Loucy (cell line): ENCODE measurements at regions not wholly inside any gene's neighbourhood (a gene's known extent, or its start where the extent isn't known, plus 50 kb on each side); places are given as distances from the start of the nearest gene placed in this dataset.

Source experiments
- H2AFZ ChIP-seq: fragments of 200-600 bp; sonication (generic); 2 replicates; pipeline ENCODE4 v1.6.0; 2016; ENCODE audit warnings: antibody characterized with exemption, mild to moderate bottlenecking, low read length, moderate library complexity
- H3F3A ChIP-seq: fragments of 200-600 bp; 2 replicates; pipeline ENCODE4 v1.6.0; 2016; ENCODE audit warnings: antibody characterized with exemption, low read depth, mild to moderate bottlenecking
- H3K27me3 ChIP-seq: fragments of 200-600 bp; sonication (generic); 2 replicates; pipeline ENCODE4 v1.6.1; 2014; ENCODE audit warnings: low read length, mild to moderate bottlenecking; ENCODE audit not compliant: insufficient read depth, poor library complexity, severe bottlenecking
- H3K36me3 ChIP-seq: fragments of 200-600 bp; sonication (generic); 2 replicates; pipeline ENCODE4 v1.6.1; 2016; ENCODE audit warnings: low read length; ENCODE audit not compliant: insufficient read depth
- H3K4me1 ChIP-seq: fragments of 200-600 bp; sonication (generic); 2 replicates; pipeline ENCODE4 v1.5.1; 2014; ENCODE audit warnings: low read length, mild to moderate bottlenecking; ENCODE audit not compliant: insufficient read depth, poor library complexity, severe bottlenecking
- H3K4me2 ChIP-seq: fragments of 200-600 bp; sonication (generic); 2 replicates; pipeline ENCODE4 v1.6.0; 2014; ENCODE audit warnings: antibody characterized with exemption, low read length, low read depth, mild to moderate bottlenecking; ENCODE audit not compliant: poor library complexity, severe bottlenecking
- H3K4me3 ChIP-seq: fragments of 200-600 bp; sonication (generic); 2 replicates; pipeline ENCODE4 v1.5.1; 2014; ENCODE audit warnings: low read length, mild to moderate bottlenecking, mixed read lengths; ENCODE audit not compliant: poor library complexity, severe bottlenecking
- H3K79me2 ChIP-seq: fragments of 200-600 bp; sonication (generic); 2 replicates; pipeline ENCODE4 v1.6.1; 2014; ENCODE audit warnings: low read length; ENCODE audit not compliant: insufficient read depth
- H3K9ac ChIP-seq: fragments of 200-600 bp; sonication (generic); 2 replicates; pipeline ENCODE4 v1.6.0; 2014; ENCODE audit warnings: mild to moderate bottlenecking, low read depth, low read length, moderate library complexity; ENCODE audit not compliant: poor library complexity, severe bottlenecking
- H3K9me2 ChIP-seq: fragments of 200-600 bp; sonication (generic); replicated peaks from 2 replicates; pipeline ENCODE4 v1.6.1; 2016; ENCODE audit warnings: low read depth, low read length, mixed read lengths
- H3K9me3 ChIP-seq: fragments of 200-600 bp; sonication (generic); 2 replicates; pipeline ENCODE4 v1.6.1; 2014; ENCODE audit warnings: mild to moderate bottlenecking, antibody characterized with exemption, low read length, low read depth; ENCODE audit not compliant: insufficient read depth
- H4K20me1 ChIP-seq: fragments of 200-600 bp; sonication (generic); 2 replicates; pipeline ENCODE4 v1.6.0; 2014; ENCODE audit warnings: antibody characterized with exemption, low read length, mild to moderate bottlenecking; ENCODE audit not compliant: insufficient read depth, poor library complexity, severe bottlenecking
- CTCF ChIP-seq: fragments of 200-600 bp; sonication (generic); conservative IDR thresholded peaks from 2 replicates; pipeline ENCODE4 v1.5.1; 2014; ENCODE audit warnings: mild to moderate bottlenecking, antibody characterized with exemption, low read length
- EZH2phosphoT487 ChIP-seq: fragments of 200-600 bp; IDR thresholded peaks from 2 replicates; pipeline ENCODE4 v1.6.1; 2018; ENCODE audit warnings: antibody characterized with exemption, mild to moderate bottlenecking, moderate library complexity, borderline replicate concordance

DNA sequence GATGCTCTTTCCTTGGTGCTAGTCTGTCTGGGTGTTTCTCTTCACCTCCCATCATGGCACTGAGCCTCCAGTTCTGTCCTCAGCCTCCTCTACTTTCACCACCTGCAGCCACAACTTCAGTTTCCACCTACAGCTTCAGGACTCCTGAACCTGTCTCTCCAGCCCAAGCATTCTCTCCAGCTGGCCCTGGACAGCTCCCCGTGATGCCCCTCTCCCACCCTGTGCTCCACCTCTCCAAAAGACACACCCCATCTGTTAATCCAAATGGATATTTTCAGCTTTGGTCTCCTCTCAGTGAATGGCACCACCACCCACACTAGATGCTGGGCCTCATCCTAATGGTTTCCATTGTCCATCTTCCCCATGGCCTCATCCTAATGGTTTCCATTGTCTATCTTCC, 79.5 kb upstream of the NEDD9 start:
- H2AFZ ChIP-seq, result no peak overlapping the region
- H3K27me3 ChIP-seq, result no peaks in the 10 kb centered on the region
- H3K79me2 ChIP-seq, result no peaks in the 10 kb centered on the region
- no peak overlapping the region for H3K4me3 ChIP-seq
- no peak for TF ChIP-seq EZH2phosphoT487
- TF ChIP-seq CTCF, result no peak
- no peaks in the 10 kb centered on the region for H3K36me3 ChIP-seq
- H3K9ac ChIP-seq, result no peak overlapping the region
- H3K9me3 ChIP-seq, result no peaks in the 10 kb centered on the region
- H3K4me2 ChIP-seq, result no peak overlapping the region
- H4K20me1 ChIP-seq, result no peaks in the 10 kb centered on the region
- no peaks in the 10 kb centered on the region for H3F3A ChIP-seq
- no peaks in the 10 kb centered on the region for H3K9me2 ChIP-seq
- no peaks in the 10 kb centered on the region for H3K4me1 ChIP-seq

- no peaks in the 10 kb centered on the region for H4K20me1 ChIP-seq
- H3K27me3 ChIP-seq, result no peaks in the 10 kb centered on the region
- no peaks in the 10 kb centered on the region for H3K9me2 ChIP-seq
- H3K36me3 ChIP-seq, result no peaks in the 10 kb centered on the region
- H3K9ac ChIP-seq, result no peak overlapping the region
- no peak overlapping the region for H3K4me3 ChIP-seq
- TF ChIP-seq EZH2phosphoT487, result no peak
- TF ChIP-seq CTCF, result peak; percentile 34; the same call in 1 of the 2 replicates
- H3F3A ChIP-seq, result no peaks in the 10 kb centered on the region
- no peak overlapping the region for H2AFZ ChIP-seq
- no peaks in the 10 kb centered on the region for H3K79me2 ChIP-seq
- H3K4me2 ChIP-seq, result no peak overlapping the region
- H3K4me1 ChIP-seq, result no peaks in the 10 kb centered on the region
- no peaks in the 10 kb centered on the region for H3K9me3 ChIP-seq
These were observed 77.6 kb upstream of the NEDD9 start for GRCh38 chr6:11309947-11310665.

- Histone ChIP-seq H3K27me3 (no peaks in the 10 kb centered on the region), H3K4me3 (no peak overlapping the region), H3K79me2 (no peaks in the 10 kb centered on the region), H3K4me1 (no peaks in the 10 kb centered on the region), H2AFZ (no peak overlapping the region), H4K20me1 (no peaks in the 10 kb centered on the region), H3K4me2 (no peak overlapping the region), H3K36me3 (no peaks in the 10 kb centered on the region), H3K9me3 (no peaks in the 10 kb centered on the region), H3K9ac (no peak overlapping the region), H3F3A (no peaks in the 10 kb centered on the region), H3K9me2 (no peaks in the 10 kb centered on the region)
- TF ChIP-seq CTCF, result no peak
These were observed 74.8 kb upstream of the NEDD9 start for GRCh38 chr6:11307226-11307625.
